Thyroid gland (tissue), 4 donors: ENCODE measurements at regions not wholly inside any gene's neighbourhood (a gene's known extent, or its start where the extent isn't known, plus 50 kb on each side); places are given as distances from the start of the nearest gene placed in this dataset.
A peak's percentile ranks its signal among the peaks of the same experiment; 100 is the strongest.

Experiments used
- DNase-seq, 2 donors: peaks; one replicate each; pipeline ENCODE4 v3.0.0-alpha.2; 2019
- H3K27ac ChIP-seq, 3 donors: fragments of 200-600 bp; sonication (generic); 1 replicate in 2 of 3; 2 replicates in 1 of 3; pipeline ENCODE4 v1.5.1; 2016 to 2019; ENCODE audit warnings: mild to moderate bottlenecking in 1 of 3, moderate library complexity in 1 of 3
- H3K27me3 ChIP-seq: fragments of 200-600 bp; sonication (generic); one replicate; pipeline ENCODE4 v1.5.1; 2019
- H3K36me3 ChIP-seq, 2 donors: fragments of 200-600 bp; sonication (generic); one replicate each; pipeline ENCODE4 v1.5.1; 2016 to 2019
- H3K4me1 ChIP-seq, 2 donors: fragments of 200-600 bp; sonication (generic); one replicate each; pipeline ENCODE4 v1.5.1; 2017 to 2019
- H3K4me3 ChIP-seq, 3 donors: fragments of 200-600 bp; sonication (generic); replicated peaks in 1 of 3; 1 replicate in 2 of 3; 2 replicates in 1 of 3; pipeline ENCODE4 v1.5.1; 2016; ENCODE audit warnings: mild to moderate bottlenecking in 1 of 3
- H3K9me3 ChIP-seq: fragments of 200-600 bp; sonication (generic); one replicate; pipeline ENCODE4 v1.5.1; 2017
- POLR2A ChIP-seq, 2 donors: fragments of 450-650 bp; IDR thresholded peaks; one replicate each; pipeline ENCODE4 v1.6.1; 2017; ENCODE audit warnings: antibody characterized with exemption in 2 of 2, mild to moderate bottlenecking in 2 of 2, moderate library complexity in 1 of 2
- WGBS, 2 donors: methylation state at CpG; one replicate each; pipeline ENCODE4 v1.1.5; 2017; 5-methylcytosine and 5-hydroxymethylcytosine counted together
- intact Hi-C: fragments of 100-400 bp; cut with DNase I; formaldehyde crosslinking; loops from one replicate; pipeline ENCODE4 v1.15.1; 2023
- TF ChIP-seq, protein P1 (sequence below), 6 experiments: fragments of 200-600 bp in 3 of 6; fragments of 450-650 bp in 3 of 6; sonication (generic) in 3 of 6; IDR thresholded peaks; one replicate each; pipeline ENCODE4 v1.5.1; 2016 to 2019; ENCODE audit warnings: antibody characterized with exemption in 6 of 6, mild to moderate bottlenecking in 2 of 6, inconsistent platforms in 1 of 6, moderate library complexity in 1 of 6

DNA sequence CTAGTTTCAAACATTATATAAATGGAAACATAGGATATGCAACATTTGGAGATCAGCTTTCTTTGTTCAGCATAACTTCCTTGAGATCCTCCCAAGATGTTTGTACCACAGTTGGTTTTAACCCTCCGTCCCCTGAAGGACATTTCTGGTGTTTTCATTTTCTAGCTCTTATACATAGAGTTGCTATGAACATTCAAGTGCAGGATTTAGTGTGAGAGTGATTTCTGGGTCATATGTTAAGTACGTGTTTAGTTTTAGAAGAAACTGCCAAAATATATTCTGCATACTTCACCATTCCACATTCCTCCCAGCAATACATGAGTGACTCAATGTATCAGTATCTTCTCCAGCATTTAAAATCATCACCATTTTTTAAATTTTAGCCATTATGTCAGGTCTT, 588.7 kb upstream of the PFKP start:
- TF ChIP-seq, protein P1, sequence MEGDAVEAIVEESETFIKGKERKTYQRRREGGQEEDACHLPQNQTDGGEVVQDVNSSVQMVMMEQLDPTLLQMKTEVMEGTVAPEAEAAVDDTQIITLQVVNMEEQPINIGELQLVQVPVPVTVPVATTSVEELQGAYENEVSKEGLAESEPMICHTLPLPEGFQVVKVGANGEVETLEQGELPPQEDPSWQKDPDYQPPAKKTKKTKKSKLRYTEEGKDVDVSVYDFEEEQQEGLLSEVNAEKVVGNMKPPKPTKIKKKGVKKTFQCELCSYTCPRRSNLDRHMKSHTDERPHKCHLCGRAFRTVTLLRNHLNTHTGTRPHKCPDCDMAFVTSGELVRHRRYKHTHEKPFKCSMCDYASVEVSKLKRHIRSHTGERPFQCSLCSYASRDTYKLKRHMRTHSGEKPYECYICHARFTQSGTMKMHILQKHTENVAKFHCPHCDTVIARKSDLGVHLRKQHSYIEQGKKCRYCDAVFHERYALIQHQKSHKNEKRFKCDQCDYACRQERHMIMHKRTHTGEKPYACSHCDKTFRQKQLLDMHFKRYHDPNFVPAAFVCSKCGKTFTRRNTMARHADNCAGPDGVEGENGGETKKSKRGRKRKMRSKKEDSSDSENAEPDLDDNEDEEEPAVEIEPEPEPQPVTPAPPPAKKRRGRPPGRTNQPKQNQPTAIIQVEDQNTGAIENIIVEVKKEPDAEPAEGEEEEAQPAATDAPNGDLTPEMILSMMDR (IDR thresholded peaks at IDR 0.05), result no peak
- TF ChIP-seq POLR2A (IDR thresholded peaks at IDR 0.05), result no peak
- Histone ChIP-seq H3K27me3 (no peaks in the 10 kb centered on the region), H3K9me3 (no peaks in the 10 kb centered on the region), H3K36me3 (no peaks in the 10 kb centered on the region), H3K27ac (peak overlapping the region in 2 of 3 donors; percentile 7), H3K4me3 (no peak overlapping the region), H3K4me1 (peaks cover 0 to 14% of the 10 kb centered on the region in 2 donors)
- WGBS, 2 donors, result 37 to 53% methylated on average over 2 of the region's 2 CpGs
- intact Hi-C loops, result no loop called here
- no peak for DNase-seq

DNA sequence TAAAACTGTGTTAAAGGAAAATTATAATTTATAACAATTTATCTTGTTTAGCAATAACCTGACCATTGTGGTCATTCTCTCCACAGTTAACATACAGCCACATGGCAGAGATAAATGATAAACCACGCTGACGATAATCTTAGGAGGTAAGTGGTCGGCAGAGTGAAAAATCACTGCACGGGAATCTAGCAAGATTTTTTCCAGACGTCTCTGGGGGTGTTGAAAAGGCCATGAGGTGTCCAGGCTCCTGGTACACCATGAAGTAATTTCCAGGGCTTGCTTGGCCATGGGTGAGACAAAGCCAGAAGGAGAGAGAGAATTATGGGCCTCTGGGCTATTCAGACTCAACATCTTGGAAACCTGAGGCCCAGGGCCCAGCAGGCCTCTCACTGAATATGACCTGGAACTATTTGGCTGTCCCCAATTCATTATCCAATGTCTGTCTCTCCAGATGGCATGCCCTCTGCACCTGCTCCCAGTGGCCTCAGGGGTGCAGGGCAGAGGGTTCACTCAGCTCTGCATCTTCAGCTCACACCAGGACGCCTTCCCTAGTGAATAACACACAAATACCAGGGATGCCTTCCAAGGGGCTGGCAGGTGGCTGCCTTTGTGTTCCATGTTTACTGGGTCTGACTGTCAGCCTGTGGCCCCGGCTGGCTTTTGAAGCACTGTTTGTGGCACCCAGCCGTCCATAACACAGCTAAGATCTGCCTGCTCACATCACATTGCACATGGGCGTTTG, 590.4 kb upstream of the PFKP start:
- Histone ChIP-seq H3K4me3 (no peak overlapping the region), H3K27ac (no peak overlapping the region), H3K27me3 (no peaks in the 10 kb centered on the region), H3K9me3 (no peaks in the 10 kb centered on the region), H3K4me1 (peaks cover 0 to 14% of the 10 kb centered on the region in 2 donors), H3K36me3 (no peaks in the 10 kb centered on the region)
- intact Hi-C loops, result no loop called here
- 69 to 71% methylated on average over 8 to 9 of the region's 9 CpGs for WGBS, 2 donors
- no peak for TF ChIP-seq POLR2A (IDR thresholded peaks at IDR 0.05)
- TF ChIP-seq, protein P1 (IDR thresholded peaks at IDR 0.05), result no peak
- peak in 1 of 2 donors; percentile 5 for DNase-seq

DNA sequence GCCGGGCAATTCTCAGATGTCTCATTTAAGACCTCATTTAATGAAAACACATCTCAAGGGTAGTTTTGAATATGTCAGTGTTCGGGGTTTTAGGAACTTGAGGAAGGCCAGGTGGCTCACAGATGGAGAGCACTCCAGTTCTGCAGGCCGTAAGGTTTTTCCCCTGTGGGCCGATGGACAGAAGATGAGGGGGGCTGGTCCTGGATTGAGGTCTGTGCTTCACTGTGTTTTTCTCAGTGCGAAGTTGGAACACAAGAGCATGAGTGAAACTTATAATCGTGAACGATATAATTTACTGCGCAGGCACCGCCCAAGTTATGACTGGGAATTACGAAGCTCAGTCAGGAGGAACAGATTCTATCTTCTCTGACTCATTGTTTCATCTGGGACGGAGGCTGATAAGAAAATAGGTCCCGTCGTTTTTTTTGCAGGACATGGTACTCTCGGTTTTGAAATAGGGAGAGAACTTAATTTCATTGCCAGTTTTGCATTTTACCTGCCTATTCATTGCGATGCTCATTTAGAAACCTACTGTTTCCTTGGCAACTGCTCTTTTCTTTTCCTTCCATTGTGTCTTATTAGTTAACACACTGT, 591.0 kb upstream of the PFKP start:
- Histone ChIP-seq H3K9me3 (no peaks in the 10 kb centered on the region), H3K36me3 (no peaks in the 10 kb centered on the region), H3K4me3 (no peak overlapping the region), H3K27ac (no peak overlapping the region), H3K27me3 (no peaks in the 10 kb centered on the region), H3K4me1 (peaks cover 0 to 14% of the 10 kb centered on the region in 2 donors)
- TF ChIP-seq, protein P1 (IDR thresholded peaks at IDR 0.05), result no peak
- no peak for TF ChIP-seq POLR2A (IDR thresholded peaks at IDR 0.05)
- intact Hi-C loops, result no loop called here
- WGBS, 2 donors, result 70 to 78% methylated on average over 15 of the region's 15 CpGs
- DNase-seq, result no peak

DNA sequence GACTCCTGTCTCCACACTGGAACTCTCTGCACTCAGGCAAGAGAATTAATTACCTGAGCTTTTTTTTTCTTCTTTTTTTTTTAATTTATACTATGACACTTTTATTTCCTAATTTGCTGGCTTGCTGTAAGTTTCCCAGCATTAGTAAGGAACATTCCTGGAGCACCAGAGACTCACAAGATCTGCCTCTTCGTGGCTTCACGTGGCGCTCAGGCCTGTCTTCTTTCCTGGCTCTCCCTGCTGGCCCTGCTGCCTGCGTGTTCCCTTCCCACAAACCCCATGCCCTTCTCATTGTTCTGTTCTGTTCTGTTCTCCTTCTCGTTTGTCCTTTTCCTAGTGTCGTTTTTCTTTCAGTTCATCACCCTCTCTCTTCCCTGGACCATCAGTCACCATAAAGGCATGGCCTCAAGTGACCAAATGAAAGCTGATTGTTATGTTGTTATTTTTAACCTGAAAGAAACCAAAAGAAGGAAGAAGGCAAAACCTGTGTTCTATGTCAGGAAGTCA, 591.6 kb upstream of the PFKP start:
- H3K27me3 ChIP-seq, result no peaks in the 10 kb centered on the region
- H3K27ac ChIP-seq, result no peak overlapping the region
- no peaks in the 10 kb centered on the region for H3K36me3 ChIP-seq
- TF ChIP-seq, protein P1 (IDR thresholded peaks at IDR 0.05), result no peak
- no peak for TF ChIP-seq POLR2A (IDR thresholded peaks at IDR 0.05)
- H3K4me3 ChIP-seq, result no peak overlapping the region
- H3K4me1 ChIP-seq, result peaks cover 0 to 14% of the 10 kb centered on the region in 2 donors
- intact Hi-C loops, result no loop called here
- H3K9me3 ChIP-seq, result no peaks in the 10 kb centered on the region
- DNase-seq, result no peak
- WGBS, 2 donors, result 63 to 64% methylated on average over 6 of the region's 6 CpGs

DNA sequence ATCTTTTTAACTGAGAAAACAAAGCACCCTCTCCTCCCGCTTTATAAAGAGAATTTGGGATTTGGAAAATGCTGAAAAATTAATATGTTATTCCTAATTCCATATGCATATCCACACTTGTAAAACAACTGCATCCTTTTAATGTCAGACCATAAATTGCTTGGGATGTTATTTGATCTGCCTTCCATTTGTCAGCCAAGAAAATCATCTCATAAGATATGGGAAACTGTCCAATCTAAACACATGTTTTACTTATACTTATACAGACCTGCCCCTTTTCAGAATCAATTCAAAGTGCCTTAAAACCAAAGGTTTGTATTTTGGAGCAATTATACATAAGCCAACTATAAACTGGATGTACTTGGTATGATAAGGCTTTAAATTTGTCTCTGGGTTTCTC, 595.5 kb upstream of the PFKP start:
- 77 to 96% methylated on average over 1 of the region's 1 CpG for WGBS, 2 donors
- no peaks in the 10 kb centered on the region for H3K9me3 ChIP-seq
- DNase-seq, result no peak
- TF ChIP-seq, protein P1 (IDR thresholded peaks at IDR 0.05), result no peak
- TF ChIP-seq POLR2A (IDR thresholded peaks at IDR 0.05), result no peak
- no peak overlapping the region for H3K4me3 ChIP-seq
- H3K27me3 ChIP-seq, result no peaks in the 10 kb centered on the region
- intact Hi-C loops, result no loop called here
- H3K4me1 ChIP-seq, result no peaks in the 10 kb centered on the region
- H3K27ac ChIP-seq, result no peak overlapping the region
- H3K36me3 ChIP-seq, result no peaks in the 10 kb centered on the region
